PC-9 (cell line): ENCODE measurements at regions not wholly inside any gene's neighbourhood (a gene's known extent, or its start where the extent isn't known, plus 50 kb on each side); places are given as distances from the start of the nearest gene placed in this dataset.

Experiments
- BruUV-seq: library from RNA; stranded (reverse); fragments of 400-500 nt; replicated peaks from 2 replicates; lab custom pipeline; 2021; lab: Mats Ljungman, UMichigan
- CTCF ChIA-PET: fragments of 300-600 bp; sonication (Branson Sonifier 250); formaldehyde crosslinking; loops from one replicate; lab custom pipeline; 2022; ENCODE audit warnings: antibody characterized with exemption; lab: Charles Lee
- POLR2A ChIA-PET: fragments of 300-600 bp; sonication (Branson Sonifier 250); formaldehyde crosslinking; loops from one replicate; lab custom pipeline; 2022; ENCODE audit warnings: antibody characterized with exemption; ENCODE audit not compliant: unreplicated experiment; lab: Charles Lee
- DNase-seq, 2 experiments: peaks; one replicate each; pipeline versions ENCODE4 v3.0.0 to v3.0.0-alpha.2; 2015 to 2022; ENCODE audit warnings: mixed read lengths in 1 of 2
- H2AFZ ChIP-seq: fragments of 200-600 bp; sonication (generic); 2 replicates; pipeline ENCODE4 v1.8.1; 2017; ENCODE audit warnings: antibody characterized with exemption
- H3F3A ChIP-seq: fragments of 200-600 bp; sonication (generic); 2 replicates; pipeline ENCODE4 v1.8.1; 2017; ENCODE audit warnings: antibody characterized with exemption, mild to moderate bottlenecking, low read depth; ENCODE audit not compliant: insufficient read depth
- H3K27ac ChIP-seq: fragments of 200-600 bp; sonication (generic); 2 replicates; pipeline ENCODE4 v1.6.1; 2016; ENCODE audit warnings: mixed run types
- H3K27me3 ChIP-seq: fragments of 200-600 bp; sonication (generic); 2 replicates; pipeline ENCODE4 v1.6.1; 2016; ENCODE audit warnings: low read depth, mixed run types; ENCODE audit not compliant: insufficient read depth
- H3K36me3 ChIP-seq: fragments of 200-600 bp; sonication (generic); 2 replicates; pipeline ENCODE4 v1.6.1; 2016; ENCODE audit warnings: low read depth, mixed run types
- H3K4me1 ChIP-seq: fragments of 200-600 bp; sonication (generic); replicated peaks from 2 replicates; pipeline ENCODE4 v1.6.1; 2016; ENCODE audit warnings: mixed run types; ENCODE audit not compliant: insufficient read depth
- H3K4me2 ChIP-seq: fragments of 200-600 bp; sonication (generic); 2 replicates; pipeline ENCODE4 v1.6.1; 2017; ENCODE audit warnings: mixed run types
- H3K4me3 ChIP-seq: fragments of 200-600 bp; sonication (generic); 2 replicates; pipeline ENCODE4 v1.6.1; 2016; ENCODE audit warnings: mixed run types
- H3K79me2 ChIP-seq: fragments of 200-600 bp; sonication (generic); 2 replicates; pipeline ENCODE4 v1.6.1; 2017; ENCODE audit warnings: low read depth, mixed run types
- H3K9me2 ChIP-seq: fragments of 200-600 bp; sonication (generic); 2 replicates; pipeline ENCODE4 v1.8.1; 2017; ENCODE audit warnings: mild to moderate bottlenecking; ENCODE audit not compliant: insufficient read depth
- H3K9me3 ChIP-seq: fragments of 200-600 bp; sonication (generic); 2 replicates; pipeline ENCODE4 v1.8.1; 2016; ENCODE audit warnings: low read depth; ENCODE audit not compliant: insufficient read depth
- H4K20me1 ChIP-seq: fragments of 200-600 bp; sonication (generic); 2 replicates; pipeline ENCODE4 v1.8.1; 2017; ENCODE audit not compliant: insufficient read depth
- EZH2 ChIP-seq: fragments of 200-600 bp; sonication (generic); IDR thresholded peaks from 2 replicates; pipeline ENCODE4 v1.8.0; 2017; ENCODE audit warnings: antibody characterized with exemption, low read depth
- intact Hi-C: fragments of 100-400 bp; cut with micrococcal nuclease; formaldehyde crosslinking; loops from one replicate; pipeline ENCODE4 v1.10.0; 2022; ENCODE audit not compliant: unreplicated experiment
- TF ChIP-seq, protein P1 (sequence below): fragments of 200-600 bp; sonication (generic); conservative IDR thresholded peaks from 2 replicates; pipeline ENCODE4 v1.6.1; 2017; ENCODE audit warnings: mixed run types, antibody characterized with exemption, mild to moderate bottlenecking, moderate library complexity

DNA sequence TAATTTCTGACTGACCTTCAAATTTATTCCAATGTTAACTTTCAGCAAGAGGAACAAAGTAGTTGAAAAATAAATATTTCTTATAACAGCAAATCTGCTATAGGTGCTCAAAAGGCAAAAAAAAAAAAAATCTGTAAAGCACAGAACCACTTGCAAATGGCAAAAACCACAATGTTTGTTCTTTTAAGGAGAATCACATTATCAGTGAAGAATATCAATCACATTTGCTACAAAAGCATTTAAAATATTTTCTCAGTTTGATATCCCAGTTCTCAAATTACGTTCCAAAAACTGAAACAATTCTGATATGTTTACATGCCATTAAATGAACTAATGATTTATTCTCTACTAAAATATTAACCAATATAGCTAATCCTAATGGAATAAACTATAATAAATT lies 163.3 kb downstream of the METTL4 start:
- Histone ChIP-seq H3K9me2 (no peaks in the 10 kb centered on the region), H3K4me2 (no peak overlapping the region), H3K27me3 (no peaks in the 10 kb centered on the region), H3F3A (peaks cover 18% of the 10 kb centered on the region), H3K4me1 (peaks cover 34% of the 10 kb centered on the region), H3K79me2 (no peaks in the 10 kb centered on the region), H3K36me3 (no peaks in the 10 kb centered on the region), H4K20me1 (no peaks in the 10 kb centered on the region), H3K9me3 (peaks cover 7% of the 10 kb centered on the region), H3K27ac (no peak overlapping the region), H2AFZ (no peak overlapping the region), H3K4me3 (no peak overlapping the region)
- intact Hi-C loops: no loop called here
- CTCF ChIA-PET: no interaction called here
- TF ChIP-seq, protein P1, sequence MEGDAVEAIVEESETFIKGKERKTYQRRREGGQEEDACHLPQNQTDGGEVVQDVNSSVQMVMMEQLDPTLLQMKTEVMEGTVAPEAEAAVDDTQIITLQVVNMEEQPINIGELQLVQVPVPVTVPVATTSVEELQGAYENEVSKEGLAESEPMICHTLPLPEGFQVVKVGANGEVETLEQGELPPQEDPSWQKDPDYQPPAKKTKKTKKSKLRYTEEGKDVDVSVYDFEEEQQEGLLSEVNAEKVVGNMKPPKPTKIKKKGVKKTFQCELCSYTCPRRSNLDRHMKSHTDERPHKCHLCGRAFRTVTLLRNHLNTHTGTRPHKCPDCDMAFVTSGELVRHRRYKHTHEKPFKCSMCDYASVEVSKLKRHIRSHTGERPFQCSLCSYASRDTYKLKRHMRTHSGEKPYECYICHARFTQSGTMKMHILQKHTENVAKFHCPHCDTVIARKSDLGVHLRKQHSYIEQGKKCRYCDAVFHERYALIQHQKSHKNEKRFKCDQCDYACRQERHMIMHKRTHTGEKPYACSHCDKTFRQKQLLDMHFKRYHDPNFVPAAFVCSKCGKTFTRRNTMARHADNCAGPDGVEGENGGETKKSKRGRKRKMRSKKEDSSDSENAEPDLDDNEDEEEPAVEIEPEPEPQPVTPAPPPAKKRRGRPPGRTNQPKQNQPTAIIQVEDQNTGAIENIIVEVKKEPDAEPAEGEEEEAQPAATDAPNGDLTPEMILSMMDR: no peak
- POLR2A ChIA-PET: interaction anchor here (0.7 kb wide), 1 partner anchor 936 kb away, joined by 4 read pairs; no protein-coding TSS in a partner anchor
- peak in 1 of 2 experiments; percentile 42 for DNase-seq
- BruUV-seq: no TSS peak

DNA sequence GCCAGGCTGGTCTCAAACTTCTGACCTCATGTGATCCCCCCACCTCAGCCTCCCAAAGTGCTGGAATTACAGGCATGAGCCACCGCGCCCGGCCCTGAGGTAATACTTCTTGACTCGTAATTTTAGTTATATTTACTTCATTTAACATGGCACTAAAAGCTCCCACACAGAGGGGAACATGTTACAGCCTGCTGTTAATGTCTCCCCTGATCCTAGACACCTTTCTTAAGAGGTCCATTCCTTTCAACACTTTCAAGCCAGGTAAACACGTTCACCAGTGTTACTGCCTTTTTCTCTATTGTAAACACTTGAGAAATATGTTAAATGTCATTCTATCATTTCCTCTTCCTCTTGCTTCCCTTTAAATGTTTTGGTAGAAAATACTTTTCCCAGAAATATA lies 161.4 kb downstream of the METTL4 start:
- CTCF ChIA-PET: no interaction called here
- Histone ChIP-seq H3F3A (peaks cover 18% of the 10 kb centered on the region), H3K4me3 (no peak overlapping the region), H4K20me1 (no peaks in the 10 kb centered on the region), H3K4me2 (peak overlapping the region; percentile 48), H3K9me2 (no peaks in the 10 kb centered on the region), H3K27me3 (no peaks in the 10 kb centered on the region), H3K79me2 (no peaks in the 10 kb centered on the region), H3K27ac (peak overlapping the region; percentile 70), H3K4me1 (peaks cover 34% of the 10 kb centered on the region), H3K9me3 (peaks cover 13% of the 10 kb centered on the region), H3K36me3 (no peaks in the 10 kb centered on the region), H2AFZ (no peak overlapping the region; the same call in 1 of the 2 replicates)
- intact Hi-C loops: loop anchor here (1.0 to 10.0 kb wide), 6 partner anchors 33 to 295 kb away; no protein-coding TSS in a partner anchor
- BruUV-seq: no TSS peak
- POLR2A ChIA-PET: no interaction called here
- DNase-seq: peak in 1 of 2 experiments; percentile 31
- no peak for TF ChIP-seq EZH2
- TF ChIP-seq, protein P1: no peak

DNA sequence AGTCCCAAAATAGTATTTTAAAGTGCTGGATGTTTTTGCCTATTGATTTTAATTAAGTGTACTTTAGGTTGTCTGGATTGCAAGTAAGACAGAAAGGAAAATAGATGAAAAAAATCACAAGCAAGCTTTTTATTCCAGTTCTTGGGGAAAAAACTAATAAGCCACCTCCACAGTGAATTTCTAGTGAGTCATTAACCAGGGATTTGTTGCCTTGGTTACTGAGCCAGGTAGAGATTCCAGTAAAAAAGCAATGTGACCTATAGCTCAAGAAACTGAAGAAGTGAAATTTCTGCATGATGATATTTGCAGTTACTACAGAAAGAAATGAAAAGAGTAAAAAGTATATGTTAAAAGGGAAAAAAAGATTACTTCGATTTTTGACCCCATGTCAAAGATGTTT lies 160.6 kb downstream of the METTL4 start:
- H3K79me2 ChIP-seq: no peaks in the 10 kb centered on the region
- DNase-seq: peak; percentile 35 to 76
- ChIA-PET CTCF (no interaction called here), POLR2A (interaction anchor here (0.6 to 1.0 kb wide), 5 partner anchors 32 to 252 kb away, joined by 3 to 14 read pairs (median 4); no protein-coding TSS in a partner anchor)
- H3K9me3 ChIP-seq: peaks cover 13% of the 10 kb centered on the region
- BruUV-seq: TSS peak; percentile 65
- H3K27me3 ChIP-seq: no peaks in the 10 kb centered on the region
- no peaks in the 10 kb centered on the region for H4K20me1 ChIP-seq
- peaks cover 18% of the 10 kb centered on the region for H3F3A ChIP-seq
- peak overlapping the region; percentile 70 for H3K27ac ChIP-seq
- H3K9me2 ChIP-seq: no peaks in the 10 kb centered on the region
- TF ChIP-seq, protein P1: no peak
- no peak for TF ChIP-seq EZH2
- H3K36me3 ChIP-seq: no peaks in the 10 kb centered on the region
- peak overlapping the region; percentile 48 for H3K4me2 ChIP-seq
- no peak overlapping the region for H2AFZ ChIP-seq
- H3K4me3 ChIP-seq: peak overlapping the region; percentile 24; the same call in 1 of the 2 replicates
- H3K4me1 ChIP-seq: peaks cover 34% of the 10 kb centered on the region
- intact Hi-C loops: loop anchor here (1.0 to 10.0 kb wide), 6 partner anchors 33 to 296 kb away; no protein-coding TSS in a partner anchor
